GM23338 (cell line): ENCODE measurements at regions not wholly inside any gene's neighbourhood (a gene's known extent, or its start where the extent isn't known, plus 50 kb on each side); places are given as distances from the start of the nearest gene placed in this dataset.

Source experiments
- ATAC-seq: fragments of 200-7000 bp; cut with Tn5 transposase; 3 replicates; pipeline ENCODE4 v1.9.1; 2020
- DNase-seq: peaks from one replicate; pipeline ENCODE4 v3.0.0-alpha.2; 2015; ENCODE audit warnings: low spot score
- H2AFZ ChIP-seq: fragments of 200-600 bp; sonication (generic); 2 replicates; pipeline ENCODE4 v1.8.0; 2016; ENCODE audit warnings: antibody characterized with exemption, mild to moderate bottlenecking, moderate library complexity
- H3F3A ChIP-seq: fragments of 200-600 bp; sonication (generic); replicated peaks from 2 replicates; pipeline ENCODE4 v1.8.0; 2017; ENCODE audit warnings: antibody characterized with exemption, mixed run types, low read depth
- H3K27ac ChIP-seq: fragments of 200-600 bp; sonication (generic); 2 replicates; pipeline ENCODE4 v1.6.1; 2016; ENCODE audit warnings: low read depth
- H3K27me3 ChIP-seq: fragments of 200-600 bp; sonication (generic); 2 replicates; pipeline ENCODE4 v1.8.0; 2016; ENCODE audit warnings: mild to moderate bottlenecking, mixed run types, moderate library complexity; ENCODE audit not compliant: insufficient read depth
- H3K36me3 ChIP-seq: fragments of 200-600 bp; sonication (generic); 2 replicates; pipeline ENCODE4 v1.8.0; 2016; ENCODE audit warnings: mild to moderate bottlenecking; ENCODE audit not compliant: insufficient read depth
- H3K4me1 ChIP-seq: fragments of 200-600 bp; sonication (generic); 2 replicates; pipeline ENCODE4 v1.8.0; 2016; ENCODE audit warnings: mild to moderate bottlenecking, moderate library complexity; ENCODE audit not compliant: insufficient read depth
- H3K4me2 ChIP-seq: fragments of 200-600 bp; sonication (generic); 2 replicates; pipeline ENCODE4 v1.7.1; 2017; ENCODE audit warnings: mixed run types
- H3K4me3 ChIP-seq: fragments of 200-600 bp; sonication (generic); 2 replicates; pipeline ENCODE4 v1.6.1; 2016; ENCODE audit warnings: mixed run types
- H3K79me2 ChIP-seq: fragments of 200-600 bp; sonication (generic); replicated peaks from 2 replicates; pipeline ENCODE4 v1.8.0; 2017; ENCODE audit warnings: mild to moderate bottlenecking; ENCODE audit not compliant: insufficient read depth
- H3K9me2 ChIP-seq: fragments of 200-600 bp; sonication (generic); 2 replicates; pipeline ENCODE4 v1.8.0; 2017; ENCODE audit not compliant: insufficient read depth
- H4K20me1 ChIP-seq: fragments of 200-600 bp; sonication (generic); replicated peaks from 2 replicates; pipeline ENCODE4 v1.8.0; 2017; ENCODE audit warnings: mild to moderate bottlenecking; ENCODE audit not compliant: insufficient read depth
- H3K27ac Mint-ChIP-seq: 2 replicates; pipeline ENCODE4 v1.8.0; 2020; ENCODE audit warnings: inconsistent platforms, mild to moderate bottlenecking, moderate library complexity, mixed read lengths
- H3K27me3 Mint-ChIP-seq: 3 replicates; pipeline ENCODE4 v1.8.0; 2022; ENCODE audit warnings: low read depth, mild to moderate bottlenecking, moderate library complexity, mixed read lengths, inconsistent platforms; ENCODE audit not compliant: insufficient read depth, poor library complexity
- H3K36me3 Mint-ChIP-seq: 3 replicates; pipeline ENCODE4 v1.8.0; 2021; ENCODE audit warnings: low read depth, mild to moderate bottlenecking, inconsistent platforms, moderate library complexity, mixed read lengths
- H3K4me1 Mint-ChIP-seq: 3 replicates; pipeline ENCODE4 v1.8.0; 2020; ENCODE audit warnings: mild to moderate bottlenecking, inconsistent platforms, mixed read lengths
- H3K4me3 Mint-ChIP-seq: 3 replicates; pipeline ENCODE4 v1.8.0; 2021; ENCODE audit warnings: moderate library complexity, mild to moderate bottlenecking, inconsistent platforms, mixed read lengths
- H3K9me3 Mint-ChIP-seq: 3 replicates; pipeline ENCODE4 v1.8.0; 2020; ENCODE audit warnings: moderate library complexity, mild to moderate bottlenecking, inconsistent platforms, mixed read lengths
- CTCF ChIP-seq, 2 experiments: fragments of 200-600 bp in 1 of 2; sonication (generic) in 1 of 2; conservative IDR thresholded peaks; 2 replicates each; pipeline versions ENCODE4 v1.5.1 to v1.6.1; 2016 to 2017; ENCODE audit warnings: antibody characterized with exemption in 2 of 2, low read depth in 2 of 2, mild to moderate bottlenecking in 2 of 2, moderate library complexity in 1 of 2
- ETS1 ChIP-seq: IDR thresholded peaks from 2 replicates; pipeline ENCODE4 v1.6.1; 2016; ENCODE audit warnings: antibody characterized with exemption
- TF ChIP-seq, protein P1 (sequence below): fragments of 250-450 bp; sonication (Bioruptor Pico); IDR thresholded peaks from 2 replicates; pipeline ENCODE4 v1.5.0; 2020; ENCODE audit warnings: mild to moderate bottlenecking, moderate library complexity

DNA sequence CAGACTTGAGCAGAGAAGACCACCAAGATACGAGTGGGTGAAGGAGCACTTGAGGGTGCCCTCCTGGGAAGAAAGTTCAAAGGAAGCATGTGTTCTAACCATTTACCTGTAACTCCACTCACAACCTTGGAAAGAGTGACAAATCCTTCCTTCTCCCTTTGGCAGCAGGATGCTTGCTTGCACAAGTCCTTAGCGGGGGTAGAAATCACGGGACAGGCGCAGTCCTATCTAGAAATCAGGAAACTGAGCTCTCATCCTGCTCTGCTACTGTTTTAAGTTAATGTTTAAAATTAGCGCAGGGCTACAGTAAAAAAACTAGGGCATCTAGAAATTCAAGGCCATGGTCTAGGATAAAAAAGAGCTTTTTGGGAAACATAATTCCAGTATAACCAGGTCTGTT lies 100.9 kb upstream of the PTPRM start:
- no peaks in the 10 kb centered on the region for H3K27me3 ChIP-seq
- TF ChIP-seq, protein P1, sequence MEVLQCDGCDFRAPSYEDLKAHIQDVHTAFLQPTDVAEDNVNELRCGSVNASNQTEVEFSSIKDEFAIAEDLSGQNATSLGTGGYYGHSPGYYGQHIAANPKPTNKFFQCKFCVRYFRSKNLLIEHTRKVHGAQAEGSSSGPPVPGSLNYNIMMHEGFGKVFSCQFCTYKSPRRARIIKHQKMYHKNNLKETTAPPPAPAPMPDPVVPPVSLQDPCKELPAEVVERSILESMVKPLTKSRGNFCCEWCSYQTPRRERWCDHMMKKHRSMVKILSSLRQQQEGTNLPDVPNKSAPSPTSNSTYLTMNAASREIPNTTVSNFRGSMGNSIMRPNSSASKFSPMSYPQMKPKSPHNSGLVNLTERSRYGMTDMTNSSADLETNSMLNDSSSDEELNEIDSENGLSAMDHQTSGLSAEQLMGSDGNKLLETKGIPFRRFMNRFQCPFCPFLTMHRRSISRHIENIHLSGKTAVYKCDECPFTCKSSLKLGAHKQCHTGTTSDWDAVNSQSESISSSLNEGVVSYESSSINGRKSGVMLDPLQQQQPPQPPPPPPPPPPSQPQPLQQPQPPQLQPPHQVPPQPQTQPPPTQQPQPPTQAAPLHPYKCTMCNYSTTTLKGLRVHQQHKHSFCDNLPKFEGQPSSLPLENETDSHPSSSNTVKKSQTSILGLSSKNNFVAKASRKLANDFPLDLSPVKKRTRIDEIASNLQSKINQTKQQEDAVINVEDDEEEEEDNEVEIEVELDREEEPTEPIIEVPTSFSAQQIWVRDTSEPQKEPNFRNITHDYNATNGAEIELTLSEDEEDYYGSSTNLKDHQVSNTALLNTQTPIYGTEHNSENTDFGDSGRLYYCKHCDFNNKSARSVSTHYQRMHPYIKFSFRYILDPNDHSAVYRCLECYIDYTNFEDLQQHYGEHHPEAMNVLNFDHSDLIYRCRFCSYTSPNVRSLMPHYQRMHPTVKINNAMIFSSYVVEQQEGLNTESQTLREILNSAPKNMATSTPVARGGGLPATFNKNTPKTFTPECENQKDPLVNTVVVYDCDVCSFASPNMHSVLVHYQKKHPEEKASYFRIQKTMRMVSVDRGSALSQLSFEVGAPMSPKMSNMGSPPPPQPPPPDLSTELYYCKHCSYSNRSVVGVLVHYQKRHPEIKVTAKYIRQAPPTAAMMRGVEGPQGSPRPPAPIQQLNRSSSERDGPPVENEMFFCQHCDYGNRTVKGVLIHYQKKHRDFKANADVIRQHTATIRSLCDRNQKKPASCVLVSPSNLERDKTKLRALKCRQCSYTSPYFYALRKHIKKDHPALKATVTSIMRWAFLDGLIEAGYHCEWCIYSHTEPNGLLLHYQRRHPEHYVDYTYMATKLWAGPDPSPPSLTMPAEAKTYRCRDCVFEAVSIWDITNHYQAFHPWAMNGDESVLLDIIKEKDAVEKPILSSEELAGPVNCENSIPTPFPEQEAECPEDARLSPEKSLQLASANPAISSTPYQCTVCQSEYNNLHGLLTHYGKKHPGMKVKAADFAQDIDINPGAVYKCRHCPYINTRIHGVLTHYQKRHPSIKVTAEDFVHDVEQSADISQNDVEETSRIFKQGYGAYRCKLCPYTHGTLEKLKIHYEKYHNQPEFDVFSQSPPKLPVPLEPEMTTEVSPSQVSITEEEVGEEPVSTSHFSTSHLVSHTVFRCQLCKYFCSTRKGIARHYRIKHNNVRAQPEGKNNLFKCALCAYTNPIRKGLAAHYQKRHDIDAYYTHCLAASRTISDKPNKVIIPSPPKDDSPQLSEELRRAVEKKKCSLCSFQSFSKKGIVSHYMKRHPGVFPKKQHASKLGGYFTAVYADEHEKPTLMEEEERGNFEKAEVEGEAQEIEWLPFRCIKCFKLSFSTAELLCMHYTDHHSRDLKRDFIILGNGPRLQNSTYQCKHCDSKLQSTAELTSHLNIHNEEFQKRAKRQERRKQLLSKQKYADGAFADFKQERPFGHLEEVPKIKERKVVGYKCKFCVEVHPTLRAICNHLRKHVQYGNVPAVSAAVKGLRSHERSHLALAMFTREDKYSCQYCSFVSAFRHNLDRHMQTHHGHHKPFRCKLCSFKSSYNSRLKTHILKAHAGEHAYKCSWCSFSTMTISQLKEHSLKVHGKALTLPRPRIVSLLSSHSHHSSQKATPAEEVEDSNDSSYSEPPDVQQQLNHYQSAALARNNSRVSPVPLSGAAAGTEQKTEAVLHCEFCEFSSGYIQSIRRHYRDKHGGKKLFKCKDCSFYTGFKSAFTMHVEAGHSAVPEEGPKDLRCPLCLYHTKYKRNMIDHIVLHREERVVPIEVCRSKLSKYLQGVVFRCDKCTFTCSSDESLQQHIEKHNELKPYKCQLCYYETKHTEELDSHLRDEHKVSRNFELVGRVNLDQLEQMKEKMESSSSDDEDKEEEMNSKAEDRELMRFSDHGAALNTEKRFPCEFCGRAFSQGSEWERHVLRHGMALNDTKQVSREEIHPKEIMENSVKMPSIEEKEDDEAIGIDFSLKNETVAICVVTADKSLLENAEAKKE (CRISPR knock-in tag): no peak
- TF ChIP-seq CTCF (conservative IDR thresholded peaks at IDR 0.05; ENCODE audit: low read depth in 2 of 2) (no peak), ETS1 (no peak)
- no peak overlapping the region for H3K4me3 Mint-ChIP-seq
- H3K27me3 Mint-ChIP-seq: no peaks in the 10 kb centered on the region
- no peak overlapping the region for H3K27ac ChIP-seq
- ATAC-seq (no peak), DNase-seq (no peak)
- no peaks in the 10 kb centered on the region for H3K79me2 ChIP-seq
- H3K4me3 ChIP-seq: no peak overlapping the region
- no peaks in the 10 kb centered on the region for H4K20me1 ChIP-seq
- no peaks in the 10 kb centered on the region for H3K36me3 Mint-ChIP-seq
- no peak overlapping the region for H3K4me2 ChIP-seq
- no peaks in the 10 kb centered on the region for H3K36me3 ChIP-seq
- no peaks in the 10 kb centered on the region for H3K9me2 ChIP-seq
- H3K4me1 Mint-ChIP-seq: 0 out of 3 replicates have a peak, but pooled peaks cover 2% of the 10 kb centered on the region
- H3K9me3 Mint-ChIP-seq: no peaks in the 10 kb centered on the region
- 0 out of 2 replicates have a peak overlapping the region, but pooled peaks have one; percentile 18 for H2AFZ ChIP-seq
- no peaks in the 10 kb centered on the region for H3K4me1 ChIP-seq
- no peaks in the 10 kb centered on the region for H3F3A ChIP-seq
- no peak overlapping the region for H3K27ac Mint-ChIP-seq
